ENCODE measurements at regions not wholly inside any gene's neighbourhood (a gene's known extent, or its start where the extent isn't known, plus 50 kb on each side); places are given as distances from the start of the nearest gene placed in this dataset.

GRCh38 chr2:198817536-198817935, 640.2 kb downstream of the SATB2 start:
- DNase-seq (ENCODE audit: low read depth in 3 of 3, low spot score in 1 of 3) = no peak

GRCh38 chr2:198815626-198816025, 642.1 kb downstream of the SATB2 start:
- no peak for DNase-seq (ENCODE audit: low read depth in 3 of 3, low spot score in 1 of 3)

GRCh38 chr2:198811198-198811597, 646.5 kb downstream of the SATB2 start:
- DNase-seq (ENCODE audit: low read depth in 3 of 3, low spot score in 1 of 3) = no peak

GRCh38 chr2:198809976-198810375, 647.8 kb downstream of the SATB2 start:
- DNase-seq (ENCODE audit: low read depth in 3 of 3, low spot score in 1 of 3) = no peak

GRCh38 chr2:198807131-198807530, 650.6 kb downstream of the SATB2 start:
- DNase-seq (ENCODE audit: low read depth in 3 of 3, low spot score in 1 of 3) = no peak

GRCh38 chr2:198795419-198795818, 662.3 kb downstream of the SATB2 start:
- DNase-seq (ENCODE audit: low read depth in 3 of 3, low spot score in 1 of 3) = no peak

GRCh38 chr2:198791623-198792022, 666.1 kb downstream of the SATB2 start:
- no peak for DNase-seq (ENCODE audit: low read depth in 3 of 3, low spot score in 1 of 3)

- DNase-seq (ENCODE audit: low read depth in 3 of 3, low spot score in 1 of 3) = no peak
Measured at GRCh38 chr2:198788676-198789075, 669.1 kb downstream of the SATB2 start.

GRCh38 chr2:198782734-198783133, 675.0 kb downstream of the SATB2 start:
- no peak for DNase-seq (ENCODE audit: low read depth in 3 of 3, low spot score in 1 of 3)

- no peak for DNase-seq (ENCODE audit: low read depth in 3 of 3, low spot score in 1 of 3)
Measured at GRCh38 chr2:198776616-198777406, 680.9 kb downstream of the SATB2 start.

GRCh38 chr2:198775737-198776136, 682.0 kb downstream of the SATB2 start:
- DNase-seq (ENCODE audit: low read depth in 3 of 3, low spot score in 1 of 3) = no peak

GRCh38 chr2:198774576-198774975, 683.2 kb downstream of the SATB2 start:
- DNase-seq (ENCODE audit: low read depth in 3 of 3, low spot score in 1 of 3) = no peak

- no peak for DNase-seq (ENCODE audit: low read depth in 3 of 3, low spot score in 1 of 3)
Measured at GRCh38 chr2:198767694-198768093, 690.0 kb downstream of the SATB2 start.

- DNase-seq (ENCODE audit: low read depth in 3 of 3, low spot score in 1 of 3) = no peak
Measured at GRCh38 chr2:198763793-198764192, 693.9 kb downstream of the SATB2 start.

GRCh38 chr2:198762441-198762840, 695.3 kb downstream of the SATB2 start:
- no peak for DNase-seq (ENCODE audit: low read depth in 3 of 3, low spot score in 1 of 3)

- no peak for DNase-seq (ENCODE audit: low read depth in 3 of 3, low spot score in 1 of 3)
Measured at GRCh38 chr2:198757069-198757468, 700.7 kb downstream of the SATB2 start.

- no peak for DNase-seq (ENCODE audit: low read depth in 3 of 3, low spot score in 1 of 3)
Measured at GRCh38 chr2:198756166-198756565, 701.6 kb downstream of the SATB2 start.

GRCh38 chr2:198753101-198753500, 704.6 kb downstream of the SATB2 start:
- DNase-seq (ENCODE audit: low read depth in 3 of 3, low spot score in 1 of 3) = no peak

- DNase-seq (ENCODE audit: low read depth in 3 of 3, low spot score in 1 of 3) = no peak
Measured at GRCh38 chr2:198749364-198749763, 708.4 kb downstream of the SATB2 start.

- DNase-seq (ENCODE audit: low read depth in 3 of 3, low spot score in 1 of 3) = no peak
Measured at GRCh38 chr2:198731842-198732399, 725.8 kb downstream of the SATB2 start.

GRCh38 chr2:198720266-198720665, 737.5 kb downstream of the SATB2 start:
- DNase-seq (ENCODE audit: low read depth in 3 of 3, low spot score in 1 of 3) = no peak

- no peak for DNase-seq (ENCODE audit: low read depth in 3 of 3, low spot score in 1 of 3)
Measured at GRCh38 chr2:198717451-198717850, 740.3 kb downstream of the SATB2 start.

- DNase-seq (ENCODE audit: low read depth in 3 of 3, low spot score in 1 of 3) = no peak
Measured at GRCh38 chr2:198715302-198715835, 742.4 kb downstream of the SATB2 start.

Data from stimulated activated CD4-positive, alpha-beta T cell treated with anti-CD3 and anti-CD28 coated beads, TNF-alpha, amount 100 ng/mL, for 1 hour (primary cell).